RWPE1 (cell line): ENCODE measurements at regions not wholly inside any gene's neighbourhood (a gene's known extent, or its start where the extent isn't known, plus 50 kb on each side); places are given as distances from the start of the nearest gene placed in this dataset.

Experiments
- CTCF ChIA-PET: fragments of 350-600 bp; sonication (Branson Sonifier 250); formaldehyde crosslinking; extraction: SDS; loops from one replicate; lab custom pipeline; 2021; lab: Yijun Ruan, JAX
- POLR2A ChIA-PET: fragments of 400-600 bp; formaldehyde crosslinking; extraction: SDS; loops from one replicate; lab custom pipeline; 2020; ENCODE audit warnings: antibody characterized with exemption; ENCODE audit not compliant: low non-redundant PET; lab: Yijun Ruan, JAX
- DNase-seq: peaks from one replicate; pipeline ENCODE4 v3.0.0; 2012; ENCODE audit warnings: low spot score
- H3K27ac ChIP-seq: fragments of 450-650 bp; 2 replicates; pipeline ENCODE4 v1.5.1; 2017
- CTCF ChIP-seq: fragments of 450-650 bp; conservative IDR thresholded peaks from 2 replicates; pipeline ENCODE4 v1.5.1; 2017; ENCODE audit warnings: low read depth, mild to moderate bottlenecking

GRCh38 chr2:240208631-240209211, 68.3 kb upstream of the OTOS start:
- TF ChIP-seq CTCF, result no peak
- POLR2A ChIA-PET, result no interaction called here
- CTCF ChIA-PET, result no interaction called here
- no peak overlapping the region for H3K27ac ChIP-seq
- DNase-seq, result no peak

DNA sequence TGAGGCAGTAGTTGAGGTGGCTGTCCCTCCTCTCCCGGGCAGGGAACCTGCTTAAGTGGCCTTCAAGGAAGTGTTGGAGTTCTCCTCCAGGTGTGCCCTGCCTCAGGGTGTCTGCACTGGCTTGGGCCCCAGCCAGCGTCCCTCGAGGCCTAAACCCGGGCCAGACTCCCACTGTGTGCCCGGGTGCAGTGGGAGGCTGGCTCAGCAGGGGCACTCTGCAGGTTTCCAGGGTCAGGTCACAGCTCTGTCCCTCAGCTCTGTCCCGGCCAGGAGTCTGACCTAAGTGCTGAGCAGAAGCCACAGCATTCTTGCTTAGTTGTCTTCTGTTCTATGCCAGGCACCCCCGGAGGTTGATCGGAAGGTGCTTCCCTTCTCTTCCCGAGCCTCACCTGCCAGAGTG, 69.0 kb upstream of the OTOS start:
- ChIA-PET CTCF (interaction anchor here (0.7 kb wide), 1 partner anchor 631 kb away, joined by 3 read pairs; no protein-coding TSS in a partner anchor), POLR2A (no interaction called here)
- no peak overlapping the region for H3K27ac ChIP-seq
- no peak for TF ChIP-seq CTCF
- DNase-seq, result no peak

GRCh38 chr2:240210198-240210965, 69.9 kb upstream of the OTOS start:
- ChIA-PET CTCF (interaction anchor here (0.7 kb wide), 1 partner anchor 630 kb away, joined by 3 read pairs; no protein-coding TSS in a partner anchor), POLR2A (no interaction called here)
- H3K27ac ChIP-seq, result no peak overlapping the region
- no peak for DNase-seq
- no peak for TF ChIP-seq CTCF

DNA sequence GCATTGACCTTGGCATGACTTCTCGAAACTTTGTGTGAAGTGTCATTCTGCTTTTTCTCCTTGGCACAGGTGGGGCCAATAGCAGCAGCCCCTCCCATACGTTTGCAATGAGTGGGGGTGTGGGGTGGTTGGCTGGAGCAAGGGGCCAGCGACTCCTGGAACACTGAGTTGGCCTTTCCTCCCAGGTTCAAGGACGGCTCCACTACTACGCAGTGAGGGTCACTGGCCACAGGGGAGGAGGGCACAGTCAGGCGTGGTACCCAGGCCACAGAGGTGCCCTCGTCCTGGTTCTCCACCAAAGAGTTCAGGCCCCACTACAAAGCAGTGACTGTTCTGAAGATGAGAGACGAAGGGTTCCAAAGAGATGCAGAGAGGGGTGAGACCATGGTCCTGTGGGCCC, 70.6 kb upstream of the OTOS start:
- TF ChIP-seq CTCF, result no peak
- no peak for DNase-seq
- ChIA-PET POLR2A (no interaction called here), CTCF (no interaction called here)
- H3K27ac ChIP-seq, result no peak overlapping the region

GRCh38 chr2:240211598-240212424, 71.4 kb upstream of the OTOS start:
- no peak overlapping the region for H3K27ac ChIP-seq
- POLR2A ChIA-PET, result no interaction called here
- no peak for TF ChIP-seq CTCF
- CTCF ChIA-PET, result no interaction called here
- DNase-seq, result no peak
